Activated CD4-positive, alpha-beta T cell treated with anti-CD3 and anti-CD28 coated beads for 4 hours (primary cell): ENCODE measurements at regions not wholly inside any gene's neighbourhood (a gene's known extent, or its start where the extent isn't known, plus 50 kb on each side); places are given as distances from the start of the nearest gene placed in this dataset.

Source experiments
- DNase-seq, 2 donors: peaks; one replicate each; pipeline ENCODE4 v3.0.0-alpha.2; 2020

- DNase-seq: no peak
Observed at GRCh38 chr4:15376594-15376993, 51.2 kb upstream of the C1QTNF7 start.
